ENCODE measurements at regions not wholly inside any gene's neighbourhood (a gene's known extent, or its start where the extent isn't known, plus 50 kb on each side); places are given as distances from the start of the nearest gene placed in this dataset.

- Mint-ChIP-seq H3K9me3 (peaks cover 12% of the 10 kb centered on the region), H3K4me1 (peaks cover 26% of the 10 kb centered on the region), H3K4me3 (no peak overlapping the region), H3K36me3 (peaks cover 7% of the 10 kb centered on the region), H3K27me3 (ENCODE audit: low read depth) (no peaks in the 10 kb centered on the region), H3K27ac (no peak overlapping the region)
- TF ChIP-seq CTCF (IDR thresholded peaks at IDR 0.05; ENCODE audit: unreplicated experiment) = no peak
- DNase-seq (ENCODE audit: low spot score in 2 of 2, unreplicated experiment in 2 of 2) = no peak
Observed at GRCh38 chr1:116833718-116834117, 76.0 kb upstream of the PTGFRN start.

- Mint-ChIP-seq H3K36me3 (peaks cover 7% of the 10 kb centered on the region), H3K27ac (no peak overlapping the region), H3K4me3 (no peak overlapping the region), H3K27me3 (ENCODE audit: low read depth) (no peaks in the 10 kb centered on the region), H3K4me1 (peaks cover 26% of the 10 kb centered on the region), H3K9me3 (peaks cover 12% of the 10 kb centered on the region)
- no peak for TF ChIP-seq CTCF (IDR thresholded peaks at IDR 0.05; ENCODE audit: unreplicated experiment)
- no peak for DNase-seq (ENCODE audit: low spot score in 2 of 2, unreplicated experiment in 2 of 2)
Observed at GRCh38 chr1:116834595-116834994, 75.1 kb upstream of the PTGFRN start.

- no peak for DNase-seq (ENCODE audit: low spot score in 2 of 2, unreplicated experiment in 2 of 2)
- H3K36me3 Mint-ChIP-seq = peaks cover 7% of the 10 kb centered on the region
- H3K27me3 Mint-ChIP-seq (ENCODE audit: low read depth) = no peaks in the 10 kb centered on the region
- TF ChIP-seq CTCF (IDR thresholded peaks at IDR 0.05; ENCODE audit: unreplicated experiment) = no peak
- H3K4me1 Mint-ChIP-seq = peaks cover 26% of the 10 kb centered on the region
- H3K27ac Mint-ChIP-seq = peak overlapping the region; percentile 41
- no peak overlapping the region for H3K4me3 Mint-ChIP-seq
- peaks cover 12% of the 10 kb centered on the region for H3K9me3 Mint-ChIP-seq
Observed at GRCh38 chr1:116835161-116835560, 74.6 kb upstream of the PTGFRN start.

GRCh38 chr1:116836099-116836498, 73.6 kb upstream of the PTGFRN start:
- Mint-ChIP-seq H3K4me1 (peaks cover 26% of the 10 kb centered on the region), H3K4me3 (no peak overlapping the region), H3K27ac (no peak overlapping the region), H3K9me3 (peaks cover 12% of the 10 kb centered on the region), H3K27me3 (ENCODE audit: low read depth) (no peaks in the 10 kb centered on the region), H3K36me3 (peaks cover 7% of the 10 kb centered on the region)
- DNase-seq (ENCODE audit: low spot score in 2 of 2, unreplicated experiment in 2 of 2) = no peak
- TF ChIP-seq CTCF (IDR thresholded peaks at IDR 0.05; ENCODE audit: unreplicated experiment) = no peak

- Mint-ChIP-seq H3K27me3 (ENCODE audit: low read depth) (no peaks in the 10 kb centered on the region), H3K9me3 (peaks cover 24% of the 10 kb centered on the region), H3K4me3 (no peak overlapping the region), H3K36me3 (peaks cover 9% of the 10 kb centered on the region), H3K27ac (no peak overlapping the region), H3K4me1 (peaks cover 3% of the 10 kb centered on the region)
- TF ChIP-seq CTCF (IDR thresholded peaks at IDR 0.05; ENCODE audit: unreplicated experiment) = no peak
- no peak for DNase-seq (ENCODE audit: low spot score in 2 of 2, unreplicated experiment in 2 of 2)
Observed at GRCh38 chr1:116841569-116842344, 68.0 kb upstream of the PTGFRN start.
